A673 (cell line): ENCODE measurements at regions not wholly inside any gene's neighbourhood (a gene's known extent, or its start where the extent isn't known, plus 50 kb on each side); places are given as distances from the start of the nearest gene placed in this dataset.

ENCODE experiments used
- CTCF ChIP-seq: fragments of 300-800, 200-600 bp; sonication (generic); conservative IDR thresholded peaks from 2 replicates; pipeline ENCODE4 v1.5.1; 2017; ENCODE audit warnings: low read depth, mild to moderate bottlenecking, antibody characterized with exemption, low read length, moderate library complexity, mixed read lengths
- EZH2 ChIP-seq: fragments of 200-600 bp; sonication (generic); IDR thresholded peaks from 2 replicates; pipeline ENCODE4 v1.6.1; 2017; ENCODE audit warnings: borderline replicate concordance, low read depth, mild to moderate bottlenecking, mixed read lengths, antibody characterized with exemption, low read length; ENCODE audit not compliant: poor library complexity, severe bottlenecking

DNA sequence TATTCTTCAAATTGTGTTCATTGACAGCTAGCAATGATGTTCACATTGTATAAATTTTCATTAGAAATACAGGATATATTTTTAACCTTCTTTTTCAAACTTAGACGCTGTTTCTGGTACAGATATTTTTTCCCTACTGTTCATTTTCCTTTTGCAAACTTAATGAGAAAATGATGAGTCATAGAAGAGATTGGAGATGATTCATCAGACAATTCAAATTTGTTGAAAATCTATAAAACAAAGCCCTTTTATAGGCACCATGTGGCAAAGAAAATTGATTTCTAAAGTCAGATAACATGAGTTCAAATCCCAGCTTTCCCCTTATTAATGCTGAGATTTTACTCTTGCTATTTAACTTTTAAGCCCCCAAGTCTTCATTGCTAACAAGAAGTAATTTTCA is 728.8 kb upstream of the DDX18 start:
- no peak for TF ChIP-seq CTCF
- TF ChIP-seq EZH2: no peak
